NB4 (cell line): ENCODE measurements at regions not wholly inside any gene's neighbourhood (a gene's known extent, or its start where the extent isn't known, plus 50 kb on each side); places are given as distances from the start of the nearest gene placed in this dataset.

ENCODE experiments used
- POLR2A ChIP-seq: IDR thresholded peaks from 2 replicates; pipeline ENCODE4 v1.6.1; 2011; ENCODE audit warnings: mild to moderate bottlenecking; ENCODE audit not compliant: insufficient read length; ENCODE audit errors: extremely low read depth
- TF ChIP-seq, protein P1 (sequence below): IDR thresholded peaks from one replicate; pipeline ENCODE4 v1.5.1; 2012; ENCODE audit warnings: low read depth, low read length

DNA sequence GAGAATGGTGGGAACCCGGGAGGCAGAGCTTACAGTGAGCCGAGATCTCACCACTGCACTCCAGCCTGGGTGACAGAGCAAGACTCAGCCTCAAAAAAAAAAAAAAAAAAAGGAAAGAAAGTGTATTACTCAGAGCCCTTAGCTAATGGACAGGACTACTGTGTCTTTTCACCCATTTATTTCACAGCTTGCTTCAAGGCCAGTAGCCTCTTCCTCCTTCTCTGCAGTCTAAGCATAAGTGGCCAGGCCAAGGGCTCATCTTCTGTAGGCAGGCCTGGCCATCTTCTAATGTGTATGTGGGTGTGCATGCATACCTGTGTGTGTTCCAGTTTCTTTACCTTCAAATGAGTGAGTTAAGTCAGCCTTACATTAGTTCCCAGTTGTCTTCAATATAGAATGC is 94.8 kb upstream of the GDF10 start:
- TF ChIP-seq, protein P1, sequence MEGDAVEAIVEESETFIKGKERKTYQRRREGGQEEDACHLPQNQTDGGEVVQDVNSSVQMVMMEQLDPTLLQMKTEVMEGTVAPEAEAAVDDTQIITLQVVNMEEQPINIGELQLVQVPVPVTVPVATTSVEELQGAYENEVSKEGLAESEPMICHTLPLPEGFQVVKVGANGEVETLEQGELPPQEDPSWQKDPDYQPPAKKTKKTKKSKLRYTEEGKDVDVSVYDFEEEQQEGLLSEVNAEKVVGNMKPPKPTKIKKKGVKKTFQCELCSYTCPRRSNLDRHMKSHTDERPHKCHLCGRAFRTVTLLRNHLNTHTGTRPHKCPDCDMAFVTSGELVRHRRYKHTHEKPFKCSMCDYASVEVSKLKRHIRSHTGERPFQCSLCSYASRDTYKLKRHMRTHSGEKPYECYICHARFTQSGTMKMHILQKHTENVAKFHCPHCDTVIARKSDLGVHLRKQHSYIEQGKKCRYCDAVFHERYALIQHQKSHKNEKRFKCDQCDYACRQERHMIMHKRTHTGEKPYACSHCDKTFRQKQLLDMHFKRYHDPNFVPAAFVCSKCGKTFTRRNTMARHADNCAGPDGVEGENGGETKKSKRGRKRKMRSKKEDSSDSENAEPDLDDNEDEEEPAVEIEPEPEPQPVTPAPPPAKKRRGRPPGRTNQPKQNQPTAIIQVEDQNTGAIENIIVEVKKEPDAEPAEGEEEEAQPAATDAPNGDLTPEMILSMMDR = no peak
- TF ChIP-seq POLR2A = no peak
